CD4-positive, alpha-beta T cell (primary cell): ENCODE measurements at regions not wholly inside any gene's neighbourhood (a gene's known extent, or its start where the extent isn't known, plus 50 kb on each side); places are given as distances from the start of the nearest gene placed in this dataset.

Source experiments
- ATAC-seq: fragments of 200-7000 bp; cut with Tn5 transposase; one replicate; pipeline ENCODE4 v1.10.0; 2022; ENCODE audit warnings: mild to moderate bottlenecking; ENCODE audit not compliant: poor library complexity
- CTCF ChIA-PET: fragments of 350-600 bp; sonication (Branson Sonifier 250); formaldehyde crosslinking; loops from one replicate; lab custom pipeline; 2021; ENCODE audit warnings: antibody characterized with exemption, inconsistent platforms; lab: Charles Lee
- POLR2A ChIA-PET: fragments of 350-600 bp; sonication (Branson Sonifier 250); formaldehyde crosslinking; loops from one replicate; lab custom pipeline; 2021; ENCODE audit warnings: antibody characterized with exemption, inconsistent platforms; lab: Charles Lee
- DNase-seq, 14 experiments: peaks; one replicate each; pipeline ENCODE4 v3.0.0-alpha.2; 2013 to 2020; ENCODE audit warnings: mixed read lengths in 2 of 14
- H3K27ac ChIP-seq, 2 donors: one replicate each; pipeline versions ENCODE4 v1.5.1 to v1.7.0; 2013; ENCODE audit warnings: low read length in 2 of 2, low read depth in 1 of 2, mild to moderate bottlenecking in 1 of 2
- H3K27me3 ChIP-seq, 2 experiments: 1 replicate in 1 of 2; 2 replicates in 1 of 2; pipeline versions ENCODE4 v1.6.1 to v1.7.0; 2013; ENCODE audit warnings: low read length in 2 of 2, control low read depth in 1 of 2, mild to moderate bottlenecking in 1 of 2, moderate library complexity in 1 of 2; ENCODE audit not compliant: insufficient read depth in 2 of 2, control insufficient read depth in 1 of 2
- H3K36me3 ChIP-seq: one replicate; pipeline ENCODE4 v1.6.1; 2013; ENCODE audit warnings: low read length, control low read depth; ENCODE audit not compliant: insufficient read depth
- H3K4me1 ChIP-seq: one replicate; pipeline ENCODE4 v1.6.1; 2013; ENCODE audit warnings: low read length, control low read depth; ENCODE audit not compliant: insufficient read depth
- H3K4me3 ChIP-seq: one replicate; pipeline ENCODE4 v1.5.1; 2013; ENCODE audit warnings: mild to moderate bottlenecking, low read length, moderate library complexity
- H3K9me3 ChIP-seq, 2 experiments: 1 replicate in 1 of 2; 2 replicates in 1 of 2; pipeline versions ENCODE4 v1.6.1 to v1.7.0; 2013; ENCODE audit warnings: low read length in 2 of 2, mild to moderate bottlenecking in 2 of 2, control low read depth in 1 of 2, moderate library complexity in 1 of 2; ENCODE audit not compliant: control insufficient read depth in 1 of 2, insufficient read depth in 1 of 2
- H3K27ac Mint-ChIP-seq: one replicate; pipeline ENCODE4 v1.8.0; 2020; ENCODE audit warnings: mixed read lengths
- H3K27me3 Mint-ChIP-seq: one replicate; pipeline ENCODE4 v1.8.0; 2021; ENCODE audit warnings: mixed read lengths
- H3K36me3 Mint-ChIP-seq: one replicate; pipeline ENCODE4 v1.8.0; 2021; ENCODE audit warnings: low read depth, mixed read lengths
- H3K4me1 Mint-ChIP-seq: one replicate; pipeline ENCODE4 v1.8.0; 2021; ENCODE audit warnings: low read depth, mixed read lengths
- H3K4me3 Mint-ChIP-seq: one replicate; pipeline ENCODE4 v1.8.0; 2020; ENCODE audit warnings: mild to moderate bottlenecking, mixed read lengths
- H3K9me3 Mint-ChIP-seq: one replicate; pipeline ENCODE4 v1.8.0; 2020; ENCODE audit warnings: mixed read lengths
- intact Hi-C, 2 experiments: fragments of 100-400 bp; cut with DNase I in 1 of 2; cut with micrococcal nuclease in 1 of 2; formaldehyde crosslinking; loops; one replicate each; pipeline versions ENCODE4 v1.15.1 to v1.9.0; 2023 to 2025; cut with DNase I, micrococcal nuclease
- TF ChIP-seq, protein P1 (sequence below): fragments of 200-600 bp; IDR thresholded peaks from one replicate; pipeline ENCODE4 v1.8.0; 2022; ENCODE audit warnings: antibody characterized with exemption, mild to moderate bottlenecking

DNA sequence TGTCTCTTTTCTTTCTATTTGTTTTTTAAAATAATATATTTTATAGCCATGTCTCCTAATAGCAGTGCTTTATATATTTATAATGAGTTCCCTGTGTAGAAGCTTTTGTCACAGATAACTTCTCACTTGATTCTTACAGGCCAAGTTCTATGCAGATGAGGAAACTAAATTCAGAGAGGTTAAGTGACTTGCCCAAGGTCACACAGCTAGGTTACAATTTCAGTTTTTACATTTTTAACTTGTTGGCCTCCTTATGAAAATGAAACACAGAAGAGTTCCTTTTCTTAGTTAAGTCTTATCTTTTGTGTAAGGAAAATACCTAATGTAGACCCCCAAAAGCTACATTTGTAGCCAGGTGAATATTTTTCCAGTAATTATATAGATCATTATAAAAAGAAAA, 83.3 kb upstream of the SOX2 start:
- Mint-ChIP-seq H3K27ac (no peak overlapping the region), H3K4me3 (no peak overlapping the region), H3K27me3 (peaks cover 3% of the 10 kb centered on the region), H3K4me1 (no peaks in the 10 kb centered on the region), H3K36me3 (no peaks in the 10 kb centered on the region), H3K9me3 (no peaks in the 10 kb centered on the region)
- no peaks in the 10 kb centered on the region for H3K36me3 ChIP-seq
- H3K4me1 ChIP-seq: no peaks in the 10 kb centered on the region
- H3K27me3 ChIP-seq: no peaks in the 10 kb centered on the region
- H3K27ac ChIP-seq: no peak overlapping the region
- CTCF ChIA-PET: no interaction called here
- ATAC-seq: no peak
- no peak overlapping the region for H3K4me3 ChIP-seq
- no peak for DNase-seq
- intact Hi-C loops: no loop called here
- TF ChIP-seq, protein P1, sequence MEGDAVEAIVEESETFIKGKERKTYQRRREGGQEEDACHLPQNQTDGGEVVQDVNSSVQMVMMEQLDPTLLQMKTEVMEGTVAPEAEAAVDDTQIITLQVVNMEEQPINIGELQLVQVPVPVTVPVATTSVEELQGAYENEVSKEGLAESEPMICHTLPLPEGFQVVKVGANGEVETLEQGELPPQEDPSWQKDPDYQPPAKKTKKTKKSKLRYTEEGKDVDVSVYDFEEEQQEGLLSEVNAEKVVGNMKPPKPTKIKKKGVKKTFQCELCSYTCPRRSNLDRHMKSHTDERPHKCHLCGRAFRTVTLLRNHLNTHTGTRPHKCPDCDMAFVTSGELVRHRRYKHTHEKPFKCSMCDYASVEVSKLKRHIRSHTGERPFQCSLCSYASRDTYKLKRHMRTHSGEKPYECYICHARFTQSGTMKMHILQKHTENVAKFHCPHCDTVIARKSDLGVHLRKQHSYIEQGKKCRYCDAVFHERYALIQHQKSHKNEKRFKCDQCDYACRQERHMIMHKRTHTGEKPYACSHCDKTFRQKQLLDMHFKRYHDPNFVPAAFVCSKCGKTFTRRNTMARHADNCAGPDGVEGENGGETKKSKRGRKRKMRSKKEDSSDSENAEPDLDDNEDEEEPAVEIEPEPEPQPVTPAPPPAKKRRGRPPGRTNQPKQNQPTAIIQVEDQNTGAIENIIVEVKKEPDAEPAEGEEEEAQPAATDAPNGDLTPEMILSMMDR: no peak
- no peaks in the 10 kb centered on the region for H3K9me3 ChIP-seq
- POLR2A ChIA-PET: no interaction called here

DNA sequence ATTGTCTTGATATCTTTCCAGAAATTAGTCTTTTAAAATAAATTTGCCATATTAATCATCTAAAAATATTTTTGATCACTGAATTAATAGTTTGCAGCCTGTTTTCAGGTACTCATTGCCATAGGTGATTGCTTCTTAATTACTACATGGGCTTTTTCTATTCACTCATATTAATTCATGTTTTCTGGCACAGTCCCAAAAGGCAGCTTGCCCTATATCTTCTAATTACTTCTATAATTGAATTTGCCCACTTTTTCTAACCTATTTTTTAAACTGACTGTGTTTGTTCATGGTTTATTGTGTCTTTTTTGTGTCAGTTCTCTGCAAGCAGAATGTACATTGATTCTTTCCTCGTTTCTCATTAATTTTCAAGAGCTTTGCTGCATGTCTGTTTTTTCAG, 85.7 kb upstream of the SOX2 start:
- Histone ChIP-seq H3K27me3 (no peaks in the 10 kb centered on the region), H3K4me1 (no peaks in the 10 kb centered on the region), H3K27ac (no peak overlapping the region), H3K9me3 (no peaks in the 10 kb centered on the region), H3K4me3 (no peak overlapping the region), H3K36me3 (no peaks in the 10 kb centered on the region)
- no peak overlapping the region for H3K27ac Mint-ChIP-seq
- no peaks in the 10 kb centered on the region for H3K9me3 Mint-ChIP-seq
- H3K27me3 Mint-ChIP-seq: peaks cover 3% of the 10 kb centered on the region
- intact Hi-C loops: no loop called here
- DNase-seq (no peak), ATAC-seq (no peak)
- CTCF ChIA-PET: no interaction called here
- TF ChIP-seq, protein P1: no peak
- H3K4me1 Mint-ChIP-seq: no peaks in the 10 kb centered on the region
- POLR2A ChIA-PET: no interaction called here
- H3K4me3 Mint-ChIP-seq: no peak overlapping the region
- H3K36me3 Mint-ChIP-seq: no peaks in the 10 kb centered on the region

DNA sequence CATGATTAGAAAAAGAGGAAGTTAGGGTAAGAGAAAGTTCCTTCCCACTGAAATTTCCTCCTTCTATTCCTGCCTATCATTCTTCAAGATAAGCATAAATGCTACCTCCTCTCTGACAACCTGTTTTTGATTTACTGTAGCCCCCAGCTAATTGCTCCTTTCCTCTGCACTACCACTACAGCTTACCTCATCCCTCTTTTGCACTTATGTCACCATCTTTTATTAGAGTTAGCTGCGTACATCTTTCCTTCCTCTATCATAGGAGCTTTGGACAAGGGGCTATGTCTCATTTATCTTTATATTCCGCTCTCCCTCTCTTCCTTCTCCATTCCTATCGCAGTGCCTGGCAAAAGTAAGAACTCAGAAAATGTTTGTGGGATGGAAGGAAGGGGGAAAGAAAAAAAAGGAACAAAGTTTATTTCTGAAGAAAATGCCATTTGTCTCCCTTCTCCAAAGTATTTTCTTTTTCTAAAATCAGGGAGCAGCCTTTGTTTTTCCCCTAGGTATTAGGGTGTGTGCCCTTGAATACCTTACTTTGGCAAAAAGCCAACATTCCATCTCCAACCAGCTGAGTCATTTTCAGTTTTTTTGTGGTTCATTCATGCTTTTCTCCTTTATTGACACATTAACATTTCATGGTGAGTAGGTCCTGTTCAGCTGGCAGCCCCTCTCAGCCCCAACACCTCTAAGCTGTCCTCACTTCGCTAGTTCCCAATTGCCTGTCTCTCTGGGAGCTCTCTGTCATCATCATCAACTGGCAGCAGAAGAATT, 87.6 kb upstream of the SOX2 start:
- H3K4me1 Mint-ChIP-seq: no peaks in the 10 kb centered on the region
- Histone ChIP-seq H3K36me3 (no peaks in the 10 kb centered on the region), H3K27ac (no peak overlapping the region), H3K4me3 (no peak overlapping the region), H3K9me3 (no peaks in the 10 kb centered on the region), H3K4me1 (no peaks in the 10 kb centered on the region), H3K27me3 (no peaks in the 10 kb centered on the region)
- peaks cover 2% of the 10 kb centered on the region for H3K27me3 Mint-ChIP-seq
- H3K9me3 Mint-ChIP-seq: no peaks in the 10 kb centered on the region
- DNase-seq: no peak
- no peak overlapping the region for H3K27ac Mint-ChIP-seq
- intact Hi-C loops: no loop called here
- POLR2A ChIA-PET: no interaction called here
- CTCF ChIA-PET: no interaction called here
- TF ChIP-seq, protein P1: no peak
- ATAC-seq: no peak
- H3K4me3 Mint-ChIP-seq: no peak overlapping the region
- no peaks in the 10 kb centered on the region for H3K36me3 Mint-ChIP-seq
